Body of pancreas (tissue), 4 donors: ENCODE measurements at regions not wholly inside any gene's neighbourhood (a gene's known extent, or its start where the extent isn't known, plus 50 kb on each side); places are given as distances from the start of the nearest gene placed in this dataset.

Experiments
- ATAC-seq: fragments of 150-250 bp; one replicate; pipeline ENCODE4 v1.9.1; 2016
- DNase-seq, 4 donors: peaks; one replicate each; pipeline ENCODE4 v3.0.0-alpha.2; 2019
- H3K27ac ChIP-seq, 4 donors: fragments of 200-600 bp; sonication (generic); 1 replicate in 3 of 4; 2 replicates in 1 of 4; pipeline versions ENCODE4 v1.5.1 to v1.6.1; 2016 to 2019; ENCODE audit warnings: mild to moderate bottlenecking in 1 of 4, mixed read lengths in 1 of 4, moderate library complexity in 1 of 4
- H3K27me3 ChIP-seq, 2 donors: fragments of 200-600 bp; sonication (generic); one replicate each; pipeline ENCODE4 v1.6.0; 2016; ENCODE audit warnings: mild to moderate bottlenecking in 1 of 2
- H3K36me3 ChIP-seq, 2 donors: fragments of 200-600 bp; sonication (generic); replicated peaks in 1 of 2; 2 replicates each; pipeline ENCODE4 v1.5.1; 2016; ENCODE audit warnings: low read depth in 2 of 2; ENCODE audit not compliant: insufficient read depth in 1 of 2
- H3K4me1 ChIP-seq: fragments of 200-600 bp; sonication (generic); one replicate; pipeline ENCODE4 v1.6.0; 2016
- H3K4me3 ChIP-seq, 2 donors: fragments of 200-600 bp; sonication (generic); 1 replicate in 1 of 2; 2 replicates in 1 of 2; pipeline ENCODE4 v1.5.1; 2016 to 2019
- H3K9me3 ChIP-seq, 3 donors: fragments of 200-600 bp; sonication (generic); 1 replicate in 2 of 3; 2 replicates in 1 of 3; pipeline ENCODE4 v1.5.1; 2016
- POLR2A ChIP-seq, 3 donors: fragments of 450-650 bp; IDR thresholded peaks; one replicate each; pipeline ENCODE4 v1.6.1; 2016; ENCODE audit warnings: antibody characterized with exemption in 3 of 3, mild to moderate bottlenecking in 2 of 3
- WGBS, 2 donors: methylation state at CpG; one replicate each; pipeline ENCODE4 v1.1.5; 2017; 5-methylcytosine and 5-hydroxymethylcytosine counted together
- intact Hi-C: fragments of 100-400 bp; cut with DNase I; formaldehyde crosslinking; loops from one replicate; pipeline ENCODE4 v1.15.1; 2023
- TF ChIP-seq, protein P1 (sequence below), 7 experiments: fragments of 450-650 bp in 4 of 7; fragments of 200-600 bp in 3 of 7; sonication (generic) in 3 of 7; IDR thresholded peaks; one replicate each; pipeline ENCODE4 v1.5.1; 2016 to 2019; ENCODE audit warnings: antibody characterized with exemption in 7 of 7

DNA sequence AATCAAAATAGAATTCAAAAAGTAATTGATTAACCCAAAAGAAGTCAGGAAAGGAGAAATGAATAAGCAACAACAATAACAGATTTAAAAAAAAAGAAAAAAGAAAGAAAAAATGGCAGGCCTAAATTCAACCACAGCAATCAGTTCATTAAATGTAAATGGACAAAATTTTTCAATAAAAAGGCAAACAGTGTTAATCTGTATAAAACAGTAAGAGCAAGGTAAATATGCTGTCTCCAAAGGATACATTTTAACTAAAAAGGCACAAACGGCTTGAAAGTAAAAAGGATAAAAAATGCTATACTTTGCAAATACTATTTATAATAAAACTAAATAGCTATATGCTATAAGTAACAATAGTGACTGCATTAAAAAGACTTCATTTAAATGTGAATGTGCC, 582.0 kb downstream of the SPRY1 start:
- peaks cover 0 to 4% (median 0%) of the 10 kb centered on the region in 3 donors for H3K9me3 ChIP-seq
- H3K27me3 ChIP-seq, result no peaks in the 10 kb centered on the region
- ATAC-seq (no peak), DNase-seq (no peak)
- H3K4me1 ChIP-seq, result no peaks in the 10 kb centered on the region
- no peak for TF ChIP-seq POLR2A (IDR thresholded peaks at IDR 0.05)
- TF ChIP-seq, protein P1, sequence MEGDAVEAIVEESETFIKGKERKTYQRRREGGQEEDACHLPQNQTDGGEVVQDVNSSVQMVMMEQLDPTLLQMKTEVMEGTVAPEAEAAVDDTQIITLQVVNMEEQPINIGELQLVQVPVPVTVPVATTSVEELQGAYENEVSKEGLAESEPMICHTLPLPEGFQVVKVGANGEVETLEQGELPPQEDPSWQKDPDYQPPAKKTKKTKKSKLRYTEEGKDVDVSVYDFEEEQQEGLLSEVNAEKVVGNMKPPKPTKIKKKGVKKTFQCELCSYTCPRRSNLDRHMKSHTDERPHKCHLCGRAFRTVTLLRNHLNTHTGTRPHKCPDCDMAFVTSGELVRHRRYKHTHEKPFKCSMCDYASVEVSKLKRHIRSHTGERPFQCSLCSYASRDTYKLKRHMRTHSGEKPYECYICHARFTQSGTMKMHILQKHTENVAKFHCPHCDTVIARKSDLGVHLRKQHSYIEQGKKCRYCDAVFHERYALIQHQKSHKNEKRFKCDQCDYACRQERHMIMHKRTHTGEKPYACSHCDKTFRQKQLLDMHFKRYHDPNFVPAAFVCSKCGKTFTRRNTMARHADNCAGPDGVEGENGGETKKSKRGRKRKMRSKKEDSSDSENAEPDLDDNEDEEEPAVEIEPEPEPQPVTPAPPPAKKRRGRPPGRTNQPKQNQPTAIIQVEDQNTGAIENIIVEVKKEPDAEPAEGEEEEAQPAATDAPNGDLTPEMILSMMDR (IDR thresholded peaks at IDR 0.05), result no peak
- H3K36me3 ChIP-seq, result no peaks in the 10 kb centered on the region
- no peak overlapping the region for H3K27ac ChIP-seq
- WGBS, 2 donors, result 60 to 61% methylated on average over 1 of the region's 1 CpG
- intact Hi-C loops, result no loop called here
- H3K4me3 ChIP-seq, result no peak overlapping the region

DNA sequence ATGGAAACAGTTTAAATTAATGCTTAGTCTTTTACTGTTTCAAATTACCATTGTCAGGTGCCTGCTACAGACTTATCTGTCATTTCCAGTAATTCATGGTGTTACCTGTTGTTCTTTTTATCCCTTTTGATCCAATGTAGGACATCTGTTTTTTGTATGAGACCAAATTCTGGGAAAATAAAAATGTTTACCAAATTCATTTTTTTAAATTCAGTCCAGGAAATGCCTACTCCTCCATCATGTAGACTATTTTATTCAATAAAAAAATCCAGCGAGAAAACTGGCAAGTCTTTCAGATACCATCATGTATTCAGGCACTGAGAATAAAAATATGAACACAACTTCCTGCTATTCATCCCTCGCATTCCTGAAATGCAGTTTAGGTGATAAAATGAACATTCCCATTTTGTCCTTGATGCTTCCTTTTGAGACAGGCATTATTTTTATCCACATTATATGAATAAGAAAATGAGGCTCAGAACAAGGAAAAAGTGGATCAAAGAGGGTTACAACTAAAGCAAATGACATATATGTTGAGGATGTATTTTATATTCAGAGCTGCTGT, 584.2 kb downstream of the SPRY1 start:
- H3K27ac ChIP-seq, result no peak overlapping the region
- TF ChIP-seq POLR2A (IDR thresholded peaks at IDR 0.05), result no peak
- TF ChIP-seq, protein P1 (IDR thresholded peaks at IDR 0.05), result no peak

DNA sequence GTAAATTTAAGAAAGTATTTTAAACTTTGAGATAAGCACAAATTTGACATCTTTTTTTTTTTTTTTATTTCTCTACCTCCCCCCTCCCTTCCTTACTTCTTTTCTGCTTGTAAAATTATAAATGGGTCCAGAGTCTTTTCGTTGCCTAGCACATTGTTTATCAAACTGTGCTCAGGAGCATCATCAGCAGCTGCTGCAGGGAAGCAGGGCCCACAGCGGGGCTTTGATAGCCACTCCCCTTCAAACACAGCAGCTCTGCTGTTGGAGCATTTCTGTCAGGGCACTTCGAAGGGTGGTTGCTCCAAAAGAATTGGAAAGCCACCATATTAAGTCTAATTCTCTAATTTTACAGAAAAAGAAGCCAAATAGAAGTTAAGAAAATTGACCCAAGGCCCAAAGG, 588.3 kb downstream of the SPRY1 start:
- Histone ChIP-seq H3K9me3 (peaks cover 0 to 3% (median 0%) of the 10 kb centered on the region in 3 donors), H3K4me3 (no peak overlapping the region), H3K36me3 (no peaks in the 10 kb centered on the region), H3K27me3 (no peaks in the 10 kb centered on the region), H3K27ac (no peak overlapping the region), H3K4me1 (no peaks in the 10 kb centered on the region)
- DNase-seq, result no peak
- 64 to 78% methylated on average over 3 of the region's 3 CpGs for WGBS, 2 donors
- ATAC-seq, result no peak
- no peak for TF ChIP-seq POLR2A (IDR thresholded peaks at IDR 0.05)
- TF ChIP-seq, protein P1 (IDR thresholded peaks at IDR 0.05), result no peak
- intact Hi-C loops, result no loop called here

More for the DNA sequence above, 584.2 kb downstream of the SPRY1 start:
- H3K9me3 ChIP-seq, result peaks cover 0 to 4% (median 0%) of the 10 kb centered on the region in 3 donors
- no peaks in the 10 kb centered on the region for H3K27me3 ChIP-seq
- H3K36me3 ChIP-seq, result no peaks in the 10 kb centered on the region
- ATAC-seq (no peak), DNase-seq (no peak)
- 71 to 84% methylated on average over 2 of the region's 2 CpGs for WGBS, 2 donors
- H3K4me1 ChIP-seq, result no peaks in the 10 kb centered on the region
- H3K4me3 ChIP-seq, result no peak overlapping the region
- intact Hi-C loops, result no loop called here

DNA sequence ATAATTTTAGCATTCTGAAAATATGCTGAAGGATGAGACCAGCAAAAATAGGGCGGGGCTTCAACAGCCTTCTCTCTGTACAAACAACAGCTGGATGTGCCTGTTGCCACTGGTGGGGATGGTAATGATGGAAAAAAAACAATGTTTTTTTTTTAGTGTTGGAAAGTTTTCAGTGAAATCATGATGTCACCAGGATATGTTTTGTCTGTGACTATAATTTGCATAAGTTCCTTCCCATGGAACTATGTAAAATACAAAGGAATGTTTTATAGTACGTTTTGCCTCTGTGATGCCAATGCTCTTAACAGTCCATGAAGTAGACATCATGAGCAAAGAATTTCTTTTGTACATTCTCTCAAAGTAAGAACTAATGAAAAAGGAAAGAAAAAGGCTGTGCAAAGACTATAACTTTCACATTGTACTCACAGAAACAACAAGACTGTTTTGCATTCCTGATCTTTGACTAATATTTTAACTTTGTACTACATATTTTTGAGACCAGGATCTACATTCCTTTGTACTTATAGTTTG, 589.7 kb downstream of the SPRY1 start:
- Histone ChIP-seq H3K4me1 (no peaks in the 10 kb centered on the region), H3K9me3 (no peaks in the 10 kb centered on the region), H3K27ac (no peak overlapping the region), H3K36me3 (no peaks in the 10 kb centered on the region), H3K27me3 (no peaks in the 10 kb centered on the region), H3K4me3 (no peak overlapping the region)
- intact Hi-C loops, result no loop called here
- TF ChIP-seq, protein P1 (IDR thresholded peaks at IDR 0.05), result no peak
- no peak for TF ChIP-seq POLR2A (IDR thresholded peaks at IDR 0.05)
- ATAC-seq, result no peak
- WGBS, 2 donors, result 44 to 49% methylated on average over 2 of the region's 2 CpGs
- peak in 3 of 4 donors; percentile 7 to 36 (median 30) for DNase-seq

DNA sequence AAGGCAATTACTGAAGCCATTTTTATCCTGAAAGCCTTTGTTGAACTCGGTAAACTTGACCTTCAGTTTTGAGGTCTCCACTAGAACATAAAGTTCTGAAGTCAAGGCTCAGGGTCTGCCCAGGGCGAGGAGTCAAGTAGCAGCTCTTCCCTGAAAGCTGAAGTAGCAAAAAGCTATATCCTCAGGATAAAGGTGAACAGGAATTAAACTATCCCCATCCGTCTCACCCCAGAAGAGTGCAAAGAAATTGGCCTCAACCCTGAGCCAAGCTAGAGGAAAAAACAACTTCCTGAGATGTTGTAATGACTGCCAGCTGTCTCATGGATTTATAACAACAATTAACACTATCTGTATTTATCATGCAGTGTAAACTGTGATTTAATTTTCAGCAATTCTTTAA, 590.8 kb downstream of the SPRY1 start:
- H3K27me3 ChIP-seq, result no peaks in the 10 kb centered on the region
- WGBS, 2 donors, result 51 to 61% methylated on average over 3 of the region's 3 CpGs
- intact Hi-C loops, result no loop called here
- DNase-seq (no peak), ATAC-seq (no peak)
- no peaks in the 10 kb centered on the region for H3K4me1 ChIP-seq
- H3K36me3 ChIP-seq, result no peaks in the 10 kb centered on the region
- H3K27ac ChIP-seq, result no peak overlapping the region
- H3K9me3 ChIP-seq, result no peaks in the 10 kb centered on the region
- H3K4me3 ChIP-seq, result no peak overlapping the region
- TF ChIP-seq, protein P1 (IDR thresholded peaks at IDR 0.05), result no peak
- TF ChIP-seq POLR2A (IDR thresholded peaks at IDR 0.05), result no peak
